HG03095 (cell line): ENCODE measurements at regions not wholly inside any gene's neighbourhood (a gene's known extent, or its start where the extent isn't known, plus 50 kb on each side); places are given as distances from the start of the nearest gene placed in this dataset.
"Not testable (repeated sequence)": the region's sequence is repeated elsewhere in the genome, so short reads cannot be mapped to it uniquely, and the experiment has no call there.

Experiments
- ATAC-seq: cut with Tn5 transposase; IDR thresholded peaks from one replicate; pipeline ENCODE4 v1.9.1; 2021; ENCODE audit warnings: moderate library complexity; ENCODE audit not compliant: unreplicated experiment

DNA sequence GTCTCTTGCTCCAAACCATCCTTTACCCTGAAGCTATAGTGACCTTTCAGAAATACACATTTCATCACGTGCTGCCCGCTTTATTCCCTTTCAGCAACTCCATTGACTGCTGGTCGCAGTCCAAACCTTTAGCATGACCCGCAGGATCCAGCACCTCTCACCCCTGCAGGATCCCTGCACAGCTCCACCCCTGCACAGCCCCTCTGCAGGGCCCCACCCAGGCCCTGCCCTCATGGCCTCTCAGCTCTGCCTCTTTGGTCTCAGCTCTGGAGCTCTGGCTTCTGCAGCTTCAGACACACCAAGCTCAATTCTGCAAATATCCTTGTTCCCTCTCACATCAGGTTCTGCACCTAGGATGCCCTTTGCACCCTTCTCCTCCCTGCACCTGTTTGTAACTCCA, 264.9 kb upstream of the C1orf174 start:
- no peak for ATAC-seq

- ATAC-seq = no peak
Measured at GRCh38 chr1:4165686-4166300, 265.7 kb upstream of the C1orf174 start.

DNA sequence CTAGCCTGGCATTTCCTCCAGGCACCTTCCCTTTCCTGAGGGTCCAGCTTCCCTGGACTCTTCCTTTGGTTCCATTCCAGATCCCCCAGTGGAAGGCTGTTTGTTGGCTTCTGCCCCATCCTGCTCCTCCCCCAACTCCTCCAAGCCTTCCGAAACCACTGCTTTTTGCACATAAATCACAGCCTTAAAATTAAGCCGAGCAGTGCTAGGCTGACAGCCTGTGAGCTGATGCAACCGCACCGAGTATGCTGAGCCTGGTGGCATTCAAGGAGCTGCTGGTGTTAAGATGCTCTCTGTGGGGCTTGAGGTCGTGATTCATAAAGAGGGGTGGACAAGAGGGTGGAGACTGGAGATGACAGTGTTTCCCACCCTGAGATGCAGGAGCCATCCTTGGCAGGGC, 266.6 kb upstream of the C1orf174 start:
- ATAC-seq = no peak

- ATAC-seq = no peak
Measured at GRCh38 chr1:4169991-4170390, 269.9 kb upstream of the C1orf174 start.

DNA sequence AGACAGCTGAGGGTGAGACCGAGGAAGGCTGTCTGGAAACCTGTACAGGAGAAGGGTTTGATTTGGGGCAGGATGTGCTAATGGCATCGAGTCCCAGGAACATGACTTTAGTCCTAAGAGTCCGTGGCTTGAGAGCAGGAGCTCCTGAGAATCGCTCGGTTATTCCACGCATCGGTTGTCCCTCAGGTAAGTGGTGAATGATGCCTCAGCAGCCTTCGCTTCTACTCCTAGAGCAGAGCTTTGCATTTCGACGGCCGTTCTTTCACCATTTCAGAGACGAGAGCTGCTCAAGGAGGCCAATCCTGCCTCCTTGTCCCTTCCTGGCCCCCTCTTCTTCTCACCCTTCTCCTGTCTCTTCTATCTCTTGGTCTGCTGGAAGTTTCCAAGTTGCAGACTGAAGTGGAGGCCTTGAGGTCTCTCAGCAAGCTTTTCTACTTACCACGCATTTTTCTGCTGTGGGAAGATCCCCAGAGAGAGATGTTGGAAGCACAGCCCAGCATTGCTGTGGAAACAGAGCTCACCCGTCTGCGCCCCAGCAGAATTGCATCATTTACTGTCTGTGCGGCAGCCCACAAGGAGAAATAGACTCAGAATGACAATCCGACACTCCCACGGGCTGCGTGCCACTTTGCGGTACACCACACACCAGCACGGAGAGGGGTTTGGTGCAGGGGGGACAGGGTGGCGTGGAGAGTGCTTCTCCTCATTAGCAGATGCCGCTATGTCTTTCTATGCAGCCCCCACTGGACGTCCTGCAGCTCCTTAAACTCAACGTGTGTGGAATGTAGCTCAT, 270.7 kb upstream of the C1orf174 start:
- ATAC-seq = no peak

DNA sequence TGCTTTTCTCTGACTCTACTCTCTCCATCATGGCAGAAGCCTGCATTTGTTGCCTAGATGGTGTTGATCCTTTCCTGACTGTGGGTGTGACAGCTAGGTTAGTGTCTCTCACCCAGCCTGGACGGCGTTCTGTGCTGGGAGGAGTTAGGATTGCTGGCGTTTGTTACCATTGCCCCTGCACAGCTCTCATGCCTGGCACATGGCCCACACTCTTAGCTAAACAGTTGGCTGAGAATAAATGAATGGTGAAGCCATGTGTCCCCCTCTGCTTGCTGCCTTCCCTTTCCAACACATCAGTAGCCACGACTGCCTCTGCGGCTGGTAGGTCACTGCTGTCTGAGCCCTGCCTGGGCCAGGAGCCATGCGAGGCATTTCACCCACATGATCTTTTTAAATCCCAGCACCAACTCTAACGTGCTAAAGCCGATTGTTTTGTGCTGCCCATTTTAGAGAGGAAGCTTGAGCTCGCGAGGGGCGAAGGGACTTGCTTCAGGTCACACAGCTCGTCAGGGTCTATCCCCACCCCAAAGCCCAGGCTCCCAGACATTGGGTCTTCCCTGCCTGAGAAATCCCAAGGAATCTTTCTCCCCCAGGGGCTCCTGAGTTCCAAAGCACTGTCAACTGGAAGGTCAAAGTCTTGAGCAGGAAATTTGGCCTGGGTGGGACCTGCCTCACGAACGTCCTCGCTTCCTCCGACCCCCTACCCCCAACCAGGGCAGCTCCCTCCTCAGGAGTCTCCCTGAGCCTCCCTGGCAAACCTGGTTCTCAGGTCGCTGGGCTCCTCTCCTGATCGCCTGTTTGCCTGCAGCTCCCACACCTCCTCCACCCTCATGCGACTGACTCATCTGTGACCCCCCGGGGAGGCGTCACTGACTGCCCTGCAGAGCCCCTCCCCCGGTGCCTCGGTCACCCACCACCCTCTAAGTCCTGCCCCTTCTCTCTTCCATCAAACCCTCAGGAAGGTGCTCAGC, 271.7 kb upstream of the C1orf174 start:
- ATAC-seq = no peak

DNA sequence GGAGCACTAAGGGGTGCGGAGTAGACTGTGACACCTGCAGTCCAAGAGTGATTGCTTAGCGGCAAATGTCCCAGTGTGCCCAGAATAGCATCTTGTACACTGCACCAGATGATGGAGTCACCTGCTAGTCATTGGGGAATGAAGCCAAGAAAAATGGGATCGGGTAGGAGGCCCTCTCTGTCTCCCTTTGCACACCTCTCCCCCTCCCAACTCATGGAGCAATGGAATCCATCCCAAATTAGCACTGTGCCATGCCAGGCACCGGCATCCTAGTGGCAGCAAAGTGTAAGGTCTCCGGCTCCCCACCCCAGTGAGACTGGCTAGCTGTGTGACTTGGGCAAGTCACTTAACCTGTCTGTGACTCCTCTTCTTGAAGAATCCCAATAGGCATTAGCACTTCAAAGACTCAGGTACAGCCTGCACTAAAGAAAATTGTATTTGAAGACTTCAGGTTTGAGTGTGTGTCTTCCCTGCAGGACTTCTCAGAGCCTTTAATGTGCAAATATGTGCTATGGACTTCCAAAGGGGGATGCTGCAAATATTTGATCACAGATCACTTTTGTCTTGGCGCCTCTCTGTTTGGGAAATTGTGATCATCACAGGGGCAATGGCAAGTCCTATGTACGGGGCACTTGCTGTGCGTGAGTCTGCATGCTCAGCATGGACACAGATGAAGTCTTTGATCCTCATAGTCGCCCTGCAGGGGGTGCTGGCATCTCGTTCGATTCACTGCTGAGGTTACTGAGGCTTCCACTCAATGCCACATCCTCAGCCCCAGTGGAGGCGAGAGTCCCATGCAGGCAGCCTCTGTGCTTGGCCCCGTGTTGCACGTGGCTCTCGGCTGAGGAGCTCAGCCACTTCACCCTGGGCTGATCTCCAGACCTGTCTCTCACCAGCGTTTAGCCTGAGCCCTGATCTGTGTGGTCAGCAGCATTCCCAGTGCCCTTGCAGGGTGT, 272.9 kb upstream of the C1orf174 start:
- ATAC-seq = no peak

DNA sequence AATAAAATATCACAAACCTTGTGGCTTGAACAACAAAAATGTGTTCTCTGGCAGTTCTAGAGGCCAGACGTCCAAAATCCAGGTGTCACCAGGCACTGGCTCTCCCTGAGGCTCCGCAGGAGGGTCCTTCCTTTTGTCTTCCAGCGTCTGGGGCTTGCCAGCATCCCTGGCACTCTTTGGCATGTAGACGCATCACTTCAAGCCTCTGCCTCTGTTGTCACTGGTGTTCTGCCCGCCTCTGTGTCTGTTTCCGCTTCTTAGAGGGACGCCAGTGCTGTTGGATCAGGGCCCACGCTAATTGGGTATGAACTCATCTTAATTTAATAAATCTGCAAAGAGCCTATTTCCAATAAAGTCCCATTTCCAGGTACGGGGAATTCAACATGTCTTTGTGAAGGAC, 273.7 kb upstream of the C1orf174 start:
- ATAC-seq = no peak

- no peak for ATAC-seq
Measured at GRCh38 chr1:4174291-4175200, 274.5 kb upstream of the C1orf174 start.

- no peak for ATAC-seq
Measured at GRCh38 chr1:4175566-4176405, 275.7 kb upstream of the C1orf174 start.

DNA sequence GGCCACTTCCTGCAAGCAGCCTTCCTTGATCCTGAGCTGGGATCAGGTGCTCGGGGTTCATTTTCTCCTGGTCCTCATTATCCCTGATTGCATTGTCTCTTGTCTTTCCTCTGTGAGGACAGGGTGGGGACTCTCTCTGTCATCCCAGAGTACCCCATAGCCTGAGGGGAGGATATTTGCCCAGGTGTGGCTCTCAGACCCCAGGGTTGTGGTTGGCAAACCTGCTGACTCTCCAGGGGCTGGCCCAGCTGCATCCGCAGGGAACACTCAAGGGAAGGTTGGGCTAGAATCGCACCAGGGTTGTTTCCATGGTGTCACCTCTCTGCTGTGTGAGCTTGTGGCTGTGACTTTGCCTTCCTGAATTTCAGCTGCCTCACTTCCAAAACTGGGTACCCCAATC, 276.8 kb upstream of the C1orf174 start:
- no peak for ATAC-seq

- ATAC-seq = no peak
Measured at GRCh38 chr1:4177425-4178150, 277.5 kb upstream of the C1orf174 start.

DNA sequence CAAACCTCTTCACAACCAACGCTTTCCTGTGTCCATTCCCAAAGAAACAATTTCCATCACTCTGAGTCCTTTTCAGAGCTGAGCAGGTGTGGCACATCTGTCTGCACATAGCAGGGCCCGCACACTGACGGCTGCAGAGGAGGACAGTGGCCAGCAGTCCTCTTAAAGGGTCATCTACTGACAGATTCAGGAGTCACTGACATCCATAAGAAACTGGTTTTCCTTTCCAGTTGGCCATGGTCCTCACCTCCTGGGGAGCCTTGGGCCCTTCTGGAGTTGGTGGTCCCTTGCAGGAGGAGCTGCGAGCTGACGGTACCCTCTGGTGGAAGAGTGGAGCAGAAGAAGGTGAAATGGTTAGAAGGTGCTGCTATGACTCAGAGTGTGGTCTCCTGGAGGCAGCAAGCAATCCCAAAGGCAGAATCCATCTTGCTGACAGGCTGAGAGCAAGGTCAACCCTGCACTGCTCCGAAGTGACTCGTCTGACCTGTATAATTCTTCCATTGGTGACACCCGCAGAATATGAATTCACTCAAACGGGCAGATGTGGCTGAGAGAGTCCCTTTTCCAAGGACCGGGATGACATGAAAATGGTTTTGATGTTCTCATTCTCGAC, 278.5 kb upstream of the C1orf174 start:
- no peak for ATAC-seq

DNA sequence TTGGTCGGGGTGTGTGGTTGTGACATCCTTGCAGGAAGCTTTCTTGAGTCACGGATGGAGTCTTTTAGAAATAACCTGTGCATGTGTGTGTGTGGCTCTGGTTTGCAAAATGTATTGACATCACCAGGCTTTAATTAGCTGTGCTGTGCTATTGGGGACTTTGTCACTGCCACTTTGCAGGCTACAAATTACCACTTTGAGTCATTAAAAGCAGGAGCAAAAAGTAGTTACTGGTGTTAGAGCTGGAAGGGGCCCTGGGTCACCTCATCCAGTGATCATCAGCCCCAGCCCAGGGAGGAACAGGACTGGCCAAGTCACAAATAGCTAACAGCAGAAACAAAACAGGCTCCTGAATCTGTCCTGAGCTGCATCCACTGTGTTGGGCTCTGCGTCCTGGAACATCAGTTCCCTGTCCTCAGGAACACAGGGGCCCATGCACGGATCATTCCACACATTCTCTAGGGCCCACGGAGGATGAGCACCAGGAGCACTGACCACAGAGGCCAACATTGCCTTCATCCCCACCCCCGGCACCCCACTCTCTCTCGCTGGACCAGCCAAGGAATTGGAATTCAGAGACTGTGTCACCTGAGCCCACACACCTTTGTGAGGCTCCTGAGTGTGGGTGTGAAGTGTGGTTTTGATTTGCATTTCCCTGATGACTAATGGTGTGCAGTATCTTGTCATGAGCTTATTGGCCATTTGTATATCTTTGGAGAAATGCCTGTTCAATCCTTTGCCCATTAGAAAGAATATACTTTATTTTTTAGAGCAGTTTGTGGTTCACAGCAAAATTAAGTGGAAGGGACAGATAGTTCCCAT, 280.1 kb upstream of the C1orf174 start:
- no peak for ATAC-seq

- ATAC-seq = not testable (repeated sequence)
Measured at GRCh38 chr1:4186486-4186885, 286.4 kb upstream of the C1orf174 start.

DNA sequence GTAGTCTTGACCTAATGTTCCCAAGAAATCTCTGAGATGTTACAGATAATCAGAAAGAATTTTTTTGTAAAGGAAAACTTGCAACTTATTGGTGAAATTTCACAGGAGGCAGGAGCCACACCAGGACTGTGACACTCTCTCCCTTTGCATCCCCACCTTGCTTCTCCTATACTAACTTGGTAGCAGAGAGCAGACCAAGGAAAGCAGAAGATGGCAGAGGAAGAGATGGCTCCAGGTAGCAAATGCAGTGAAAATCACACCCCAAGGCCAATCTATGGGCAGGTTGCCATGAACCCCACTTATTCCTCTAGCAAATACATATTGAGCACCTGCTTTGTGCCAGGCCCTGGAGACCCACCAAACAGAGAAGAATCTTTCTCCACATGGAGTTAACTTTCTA, 303.4 kb upstream of the C1orf174 start:
- no peak for ATAC-seq

DNA sequence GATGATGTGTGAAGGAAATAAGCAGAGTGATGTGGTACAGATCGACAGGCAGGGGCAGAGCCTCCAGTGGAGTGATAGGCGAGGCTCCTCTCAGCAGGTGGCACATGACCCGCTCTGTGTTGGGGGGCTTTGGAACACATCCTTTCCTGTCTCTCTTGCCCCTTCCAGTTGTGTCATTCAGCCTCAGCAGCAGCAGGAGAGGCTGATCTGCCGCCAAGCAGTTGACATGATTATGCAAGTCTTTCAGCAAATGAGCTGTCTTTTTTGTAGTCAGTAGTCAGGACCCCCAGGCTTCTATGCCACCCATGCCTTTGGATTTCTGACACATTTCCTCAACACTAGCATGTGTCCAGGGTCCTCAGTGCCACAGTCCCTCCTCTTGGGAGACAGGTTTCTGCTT, 307.1 kb upstream of the C1orf174 start:
- ATAC-seq = no peak
